ENCODE measurements at regions not wholly inside any gene's neighbourhood (a gene's known extent, or its start where the extent isn't known, plus 50 kb on each side); places are given as distances from the start of the nearest gene placed in this dataset.

GRCh38 chr20:23251779-23252178 lies 98.8 kb upstream of the NXT1 start:
- peaks cover 4% of the 10 kb centered on the region for H3K4me1 ChIP-seq (ENCODE audit: insufficient read depth, poor library complexity, severe bottlenecking)
- H3K4me3 ChIP-seq (ENCODE audit: severe bottlenecking) = no peak overlapping the region
- TF ChIP-seq, protein P1, sequence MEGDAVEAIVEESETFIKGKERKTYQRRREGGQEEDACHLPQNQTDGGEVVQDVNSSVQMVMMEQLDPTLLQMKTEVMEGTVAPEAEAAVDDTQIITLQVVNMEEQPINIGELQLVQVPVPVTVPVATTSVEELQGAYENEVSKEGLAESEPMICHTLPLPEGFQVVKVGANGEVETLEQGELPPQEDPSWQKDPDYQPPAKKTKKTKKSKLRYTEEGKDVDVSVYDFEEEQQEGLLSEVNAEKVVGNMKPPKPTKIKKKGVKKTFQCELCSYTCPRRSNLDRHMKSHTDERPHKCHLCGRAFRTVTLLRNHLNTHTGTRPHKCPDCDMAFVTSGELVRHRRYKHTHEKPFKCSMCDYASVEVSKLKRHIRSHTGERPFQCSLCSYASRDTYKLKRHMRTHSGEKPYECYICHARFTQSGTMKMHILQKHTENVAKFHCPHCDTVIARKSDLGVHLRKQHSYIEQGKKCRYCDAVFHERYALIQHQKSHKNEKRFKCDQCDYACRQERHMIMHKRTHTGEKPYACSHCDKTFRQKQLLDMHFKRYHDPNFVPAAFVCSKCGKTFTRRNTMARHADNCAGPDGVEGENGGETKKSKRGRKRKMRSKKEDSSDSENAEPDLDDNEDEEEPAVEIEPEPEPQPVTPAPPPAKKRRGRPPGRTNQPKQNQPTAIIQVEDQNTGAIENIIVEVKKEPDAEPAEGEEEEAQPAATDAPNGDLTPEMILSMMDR (IDR thresholded peaks at IDR 0.05; ENCODE audit: poor library complexity, severe bottlenecking) = no peak
- ATAC-seq (ENCODE audit: low read depth) = no peak
- H3K27me3 ChIP-seq (ENCODE audit: insufficient read depth, poor library complexity, severe bottlenecking) = no peaks in the 10 kb centered on the region
- H3K9me3 ChIP-seq (ENCODE audit: severe bottlenecking) = no peaks in the 10 kb centered on the region
- no peak for DNase-seq (ENCODE audit: low spot score)
- no peak overlapping the region for H3K27ac ChIP-seq (ENCODE audit: poor library complexity, severe bottlenecking)
- H3K36me3 ChIP-seq (ENCODE audit: low read depth) = no peaks in the 10 kb centered on the region

DNA sequence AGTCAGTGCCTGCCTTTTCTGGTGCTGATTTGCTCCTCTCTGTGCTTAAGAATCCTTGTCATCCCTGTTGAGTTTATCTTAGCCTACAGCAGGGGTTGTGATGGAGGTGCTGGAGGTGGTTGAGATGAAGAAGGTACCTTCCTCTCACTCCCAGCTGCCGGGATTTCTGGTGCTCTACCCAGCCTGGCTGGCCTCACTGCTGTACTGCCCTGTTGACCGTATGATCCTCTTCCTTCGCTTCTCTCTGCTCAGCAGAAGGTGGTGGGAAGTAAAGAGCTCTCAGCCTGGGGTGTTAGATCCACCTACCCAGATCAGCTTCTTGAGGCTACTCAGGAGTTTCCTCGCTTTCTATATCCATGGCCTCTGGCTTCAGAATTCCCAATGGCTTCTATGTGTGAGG lies 101.0 kb upstream of the NXT1 start:
- Histone ChIP-seq H3K4me1 (ENCODE audit: insufficient read depth, poor library complexity, severe bottlenecking) (no peaks in the 10 kb centered on the region), H3K9me3 (ENCODE audit: severe bottlenecking) (no peaks in the 10 kb centered on the region), H3K27ac (ENCODE audit: poor library complexity, severe bottlenecking) (no peak overlapping the region), H3K4me3 (ENCODE audit: severe bottlenecking) (no peak overlapping the region), H3K27me3 (ENCODE audit: insufficient read depth, poor library complexity, severe bottlenecking) (no peaks in the 10 kb centered on the region), H3K36me3 (ENCODE audit: low read depth) (no peaks in the 10 kb centered on the region)
- DNase-seq (ENCODE audit: low spot score) = no peak
- TF ChIP-seq, protein P1 (IDR thresholded peaks at IDR 0.05; ENCODE audit: poor library complexity, severe bottlenecking) = no peak
- no peak for ATAC-seq (ENCODE audit: low read depth)

DNA sequence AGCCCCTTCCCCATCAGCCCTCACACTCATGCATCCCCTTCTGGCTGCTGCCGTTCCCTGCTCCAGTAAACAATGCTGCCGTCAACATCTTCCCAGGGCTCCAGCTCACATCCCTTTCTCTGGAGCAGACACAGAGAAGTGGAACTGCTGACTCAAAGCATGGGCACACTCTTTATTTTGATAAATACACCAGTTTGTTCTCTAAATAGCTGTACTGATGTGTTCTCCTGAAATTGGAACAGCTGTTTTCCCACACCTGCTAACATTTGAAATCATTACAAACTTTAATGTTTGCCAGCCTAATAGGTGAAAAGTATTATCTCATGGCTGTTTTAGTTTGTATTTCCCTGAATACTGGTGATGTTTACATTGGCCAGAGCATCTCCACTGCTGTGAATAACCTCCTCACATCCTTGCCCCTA lies 102.1 kb upstream of the NXT1 start:
- TF ChIP-seq, protein P1 (IDR thresholded peaks at IDR 0.05; ENCODE audit: poor library complexity, severe bottlenecking) = no peak
- Histone ChIP-seq H3K27ac (ENCODE audit: poor library complexity, severe bottlenecking) (no peak overlapping the region), H3K4me3 (ENCODE audit: severe bottlenecking) (no peak overlapping the region), H3K36me3 (ENCODE audit: low read depth) (no peaks in the 10 kb centered on the region), H3K27me3 (ENCODE audit: insufficient read depth, poor library complexity, severe bottlenecking) (no peaks in the 10 kb centered on the region), H3K4me1 (ENCODE audit: insufficient read depth, poor library complexity, severe bottlenecking) (no peaks in the 10 kb centered on the region), H3K9me3 (ENCODE audit: severe bottlenecking) (no peaks in the 10 kb centered on the region)
- no peak for DNase-seq (ENCODE audit: low spot score)
- no peak for ATAC-seq (ENCODE audit: low read depth)

GRCh38 chr20:23246717-23247664 lies 103.6 kb upstream of the NXT1 start:
- H3K27ac ChIP-seq (ENCODE audit: poor library complexity, severe bottlenecking) = no peak overlapping the region

More at GRCh38 chr20:23246717-23247664, 103.6 kb upstream of the NXT1 start:
- Histone ChIP-seq H3K9me3 (ENCODE audit: severe bottlenecking) (no peaks in the 10 kb centered on the region), H3K36me3 (ENCODE audit: low read depth) (no peaks in the 10 kb centered on the region), H3K4me1 (ENCODE audit: insufficient read depth, poor library complexity, severe bottlenecking) (no peaks in the 10 kb centered on the region), H3K4me3 (ENCODE audit: severe bottlenecking) (no peak overlapping the region), H3K27me3 (ENCODE audit: insufficient read depth, poor library complexity, severe bottlenecking) (no peaks in the 10 kb centered on the region)
- ATAC-seq (ENCODE audit: low read depth) (no peak), DNase-seq (ENCODE audit: low spot score) (no peak)
- TF ChIP-seq, protein P1 (IDR thresholded peaks at IDR 0.05; ENCODE audit: poor library complexity, severe bottlenecking) = no peak

Data from RWPE2 (cell line).